K562 (cell line): ENCODE measurements at regions not wholly inside any gene's neighbourhood (a gene's known extent, or its start where the extent isn't known, plus 50 kb on each side); places are given as distances from the start of the nearest gene placed in this dataset.

Source experiments
- ATAC-seq: fragments of 200-7000 bp; cut with Tn5 transposase; 3 replicates; pipeline ENCODE4 v1.9.1; 2020; ENCODE audit warnings: moderate library complexity
- BruUV-seq: library from RNA; stranded (reverse); fragments of 400-500 nt; replicated peaks from 2 replicates; lab custom pipeline; 2021; lab: Mats Ljungman, UMichigan
- CTCF ChIA-PET: fragments of 300-600 bp; formaldehyde crosslinking; extraction: SDS; loops from one replicate; lab custom pipeline; 2021; ENCODE audit warnings: low intra/inter-chr PET ratio; lab: Yijun Ruan, JAX
- POLR2A ChIA-PET: fragments of 300-600, 350-650 bp; sonication (Branson Sonifier 250); formaldehyde crosslinking; extraction: SDS; loops from one replicate; lab custom pipeline; 2021; ENCODE audit warnings: antibody characterized with exemption, inconsistent platforms; lab: Yijun Ruan, JAX
- DNase-seq, 4 experiments: peaks; one replicate each; pipeline versions ENCODE4 v3.0.0 to v3.0.0-alpha.2; 2011 to 2018; ENCODE audit warnings: low spot score in 3 of 4, mixed read lengths in 3 of 4; ENCODE audit errors: extremely low read depth in 1 of 4
- FAIRE-seq: peaks from 2 replicates; lab custom pipeline; 2011; peaks lifted over from hg19 to GRCh38; lab: Jason Lieb, UNC
- H2AFZ ChIP-seq: 2 replicates; pipeline ENCODE4 v1.6.0; 2011; ENCODE audit warnings: low read depth, low read length, control low read depth, inconsistent platforms
- H3K27ac ChIP-seq: fragments of 200-600 bp; 3 replicates; pipeline ENCODE4 v1.8.0; 2011; ENCODE audit warnings: low read depth, mild to moderate bottlenecking, control low read depth, inconsistent platforms, low read length, moderate library complexity, mixed read lengths; ENCODE audit errors: extremely low read depth
- H3K27me3 ChIP-seq, 2 experiments: fragments of 300-600 bp in 1 of 2; 2 replicates in 1 of 2; 3 replicates in 1 of 2; pipeline versions ENCODE4 v1.6.0 to v1.8.0; 2011; ENCODE audit warnings: inconsistent platforms in 2 of 2, low read length in 2 of 2, mild to moderate bottlenecking in 1 of 2, mixed read lengths in 1 of 2, moderate library complexity in 1 of 2; ENCODE audit not compliant: control insufficient read depth in 2 of 2, insufficient read depth in 2 of 2
- H3K36me3 ChIP-seq: fragments of 300-600 bp; 3 replicates; pipeline ENCODE4 v1.8.0; 2011; ENCODE audit warnings: mild to moderate bottlenecking, low read length, inconsistent platforms; ENCODE audit not compliant: control insufficient read depth, insufficient read depth
- H3K4me1 ChIP-seq, 2 experiments: fragments of 200-600 bp in 1 of 2; replicated peaks in 1 of 2; 2 replicates in 1 of 2; 3 replicates in 1 of 2; pipeline versions ENCODE4 v1.5.1 to v1.8.0; 2011; ENCODE audit warnings: inconsistent platforms in 2 of 2, low read length in 2 of 2, mild to moderate bottlenecking in 1 of 2, mixed read lengths in 1 of 2, moderate library complexity in 1 of 2; ENCODE audit not compliant: control insufficient read depth in 2 of 2, insufficient read depth in 2 of 2
- H3K4me2 ChIP-seq: 2 replicates; pipeline ENCODE4 v1.6.1; 2011; ENCODE audit warnings: low read length, control low read depth, inconsistent platforms, mixed read lengths; ENCODE audit not compliant: insufficient read depth
- H3K4me3 ChIP-seq: fragments of 200-600 bp; sonication (generic), shearing (Covaris generic); 2 replicates; pipeline ENCODE4 v1.5.1; 2016; ENCODE audit warnings: control low read depth, inconsistent platforms
- H3K79me2 ChIP-seq: fragments of 200-600 bp; 3 replicates; pipeline ENCODE4 v1.8.0; 2011; ENCODE audit warnings: low read length, inconsistent platforms; ENCODE audit not compliant: control insufficient read depth, insufficient read depth
- H3K9ac ChIP-seq, 2 experiments: 2 replicates each; pipeline versions ENCODE4 v1.6.0 to v1.6.1; 2011; ENCODE audit warnings: low read depth in 2 of 2, low read length in 2 of 2, control low read depth in 1 of 2, inconsistent platforms in 1 of 2, mild to moderate bottlenecking in 1 of 2, mixed read lengths in 1 of 2; ENCODE audit not compliant: insufficient read depth in 1 of 2
- H3K9me1 ChIP-seq: one replicate; pipeline ENCODE4 v1.6.0; 2011; ENCODE audit warnings: inconsistent platforms, mild to moderate bottlenecking, low read length, moderate library complexity; ENCODE audit not compliant: control insufficient read depth, insufficient read depth
- H3K9me3 ChIP-seq: replicated peaks from 2 replicates; pipeline ENCODE4 v1.5.1; 2011; ENCODE audit warnings: low read depth, low read length, inconsistent platforms; ENCODE audit not compliant: control insufficient read depth, insufficient read depth
- H4K20me1 ChIP-seq: replicated peaks from 2 replicates; pipeline ENCODE4 v1.6.1; 2011; ENCODE audit warnings: low read length, inconsistent platforms, mixed read lengths; ENCODE audit not compliant: control insufficient read depth, insufficient read depth
- CBX2 ChIP-seq: fragments of 200-600 bp; sonication (generic); IDR thresholded peaks from one replicate; pipeline ENCODE4 v1.6.1; 2012; ENCODE audit warnings: mild to moderate bottlenecking, low read length, inconsistent platforms; ENCODE audit not compliant: insufficient read depth, poor library complexity, severe bottlenecking
- GABPB1 ChIP-seq: sonication (generic); formaldehyde crosslinking; IDR thresholded peaks from 2 replicates; pipeline ENCODE4 v1.8.0; 2022; ENCODE audit warnings: mild to moderate bottlenecking, missing genetic modification reagents
- HDAC8 ChIP-seq: fragments of 450-650 bp; IDR thresholded peaks from 2 replicates; pipeline ENCODE4 v1.6.1; 2016; ENCODE audit warnings: mild to moderate bottlenecking, missing genetic modification characterization, moderate library complexity, missing compliant biosample characterization
- PPARD ChIP-seq: fragments of 250-450 bp; sonication (Bioruptor Pico); IDR thresholded peaks from 2 replicates; pipeline ENCODE4 v1.8.0; 2022; ENCODE audit warnings: inconsistent platforms, mild to moderate bottlenecking, moderate library complexity
- RBM25 ChIP-seq: fragments of 200-400 bp; formaldehyde crosslinking; IDR thresholded peaks from 2 replicates; pipeline ENCODE4 v1.6.1; 2018; ENCODE audit warnings: low read length, low read depth, moderate library complexity; ENCODE audit not compliant: severe bottlenecking
- RBM39 ChIP-seq: fragments of 200-400 bp; formaldehyde crosslinking; optimal IDR thresholded peaks from 2 replicates; pipeline ENCODE3; 2018; ENCODE audit warnings: low read depth, low read length
- SMC3 ChIP-seq: conservative IDR thresholded peaks from 2 replicates; pipeline ENCODE4 v1.6.1; 2011; ENCODE audit warnings: low read depth, low read length, improper control_type of control experiment; ENCODE audit not compliant: insufficient read depth
- TBL1XR1 ChIP-seq, 2 experiments: IDR thresholded peaks; 2 replicates each; pipeline ENCODE4 v1.6.1; 2012; ENCODE audit warnings: improper control_type of control experiment in 2 of 2, low read length in 2 of 2, mild to moderate bottlenecking in 1 of 2
- TCFL5 ChIP-seq: fragments of 250-450 bp; sonication (Bioruptor Pico); conservative IDR thresholded peaks from 2 replicates; pipeline ENCODE4 v1.6.1; 2021; ENCODE audit warnings: mild to moderate bottlenecking, moderate library complexity, matching md5 sums
- TFAM ChIP-seq: fragments of 250-450 bp; sonication (Bioruptor Pico); conservative IDR thresholded peaks from 2 replicates; pipeline ENCODE4 v1.5.0; 2021; ENCODE audit warnings: mild to moderate bottlenecking, moderate library complexity
- YY1 ChIP-seq, 3 experiments: IDR thresholded peaks; 2 replicates each; pipeline ENCODE4 v1.6.1; 2011; ENCODE audit warnings: low read length in 2 of 3, mild to moderate bottlenecking in 2 of 3, moderate library complexity in 2 of 3, borderline replicate concordance in 1 of 3, control low read depth in 1 of 3, low read depth in 1 of 3; ENCODE audit not compliant: insufficient read depth in 3 of 3, insufficient replicate concordance in 2 of 3, control insufficient read depth in 1 of 3, insufficient read length in 1 of 3; ENCODE audit errors: extremely low read depth in 1 of 3
- ZNF140 ChIP-seq: fragments of 250-450 bp; sonication (Bioruptor Pico); IDR thresholded peaks from 2 replicates; pipeline ENCODE4 v1.8.0; 2021; ENCODE audit warnings: moderate library complexity, mild to moderate bottlenecking, inconsistent platforms
- ZNF212 ChIP-seq: fragments of 450-650 bp; formaldehyde crosslinking; IDR thresholded peaks from 2 replicates; pipeline ENCODE4 v1.4.0; 2020; ENCODE audit warnings: mild to moderate bottlenecking
- ZNF239 ChIP-seq: fragments of 250-450 bp; sonication (Bioruptor Pico); IDR thresholded peaks from 2 replicates; pipeline ENCODE4 v1.4.0; 2020; ENCODE audit warnings: mild to moderate bottlenecking
- ZNF561 ChIP-seq: fragments of 450-650 bp; formaldehyde crosslinking; conservative IDR thresholded peaks from 2 replicates; pipeline ENCODE4 v1.4.0; 2020; ENCODE audit warnings: mild to moderate bottlenecking, moderate library complexity
- ZNF655 ChIP-seq: fragments of 250-450 bp; sonication (Bioruptor Pico); IDR thresholded peaks from 2 replicates; pipeline ENCODE4 v1.5.0; 2021
- WGBS: fragments of 100-300 bp; shearing (Covaris generic); methylation state at CpG from one replicate; pipeline ENCODE4 v1.1.6; 2016; ENCODE audit warnings: low coverage, mixed read lengths; ENCODE audit not compliant: insufficient coverage; ENCODE audit errors: missing lambda C conversion rate; 5-methylcytosine and 5-hydroxymethylcytosine counted together
- in situ Hi-C: fragments of 300-500 bp; cut with MboI; formaldehyde crosslinking; loops from 4 replicates; pipeline ENCODE4 v1.15.0; 2018; ENCODE audit warnings: inconsistent platforms, mixed read lengths
- intact Hi-C: fragments of 100-400 bp; cut with micrococcal nuclease; formaldehyde crosslinking; loops from 2 replicates; pipeline ENCODE4 v1.14.2; 2022
- TF ChIP-seq, protein P1 (sequence below): fragments of 250-450 bp; sonication (Bioruptor Pico); IDR thresholded peaks from 2 replicates; pipeline ENCODE4 v1.4.0; 2020

DNA sequence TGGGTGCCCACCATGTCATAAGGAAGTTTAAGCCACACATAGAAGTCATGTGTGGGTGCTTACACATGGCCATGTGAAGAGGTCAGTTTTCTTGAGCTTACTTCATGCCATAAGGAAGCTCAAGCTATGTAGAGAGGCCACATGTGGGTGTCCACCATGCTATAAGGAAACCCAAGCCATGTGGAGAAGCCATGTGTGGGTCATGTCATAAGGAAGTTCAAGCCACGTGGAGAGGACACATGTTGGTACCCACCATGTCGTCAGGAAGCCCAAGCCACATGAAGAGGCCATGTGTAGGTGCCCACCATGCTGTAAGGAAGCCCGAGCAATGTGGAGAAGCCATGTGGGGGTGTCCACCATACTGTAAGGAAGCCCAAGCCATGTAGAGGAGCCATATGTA is 1089.2 kb upstream of the AUTS2 start (continued):
- TF ChIP-seq RBM39 (no peak), SMC3 (no peak), ZNF239 (CRISPR knock-in tag) (no peak)

DNA sequence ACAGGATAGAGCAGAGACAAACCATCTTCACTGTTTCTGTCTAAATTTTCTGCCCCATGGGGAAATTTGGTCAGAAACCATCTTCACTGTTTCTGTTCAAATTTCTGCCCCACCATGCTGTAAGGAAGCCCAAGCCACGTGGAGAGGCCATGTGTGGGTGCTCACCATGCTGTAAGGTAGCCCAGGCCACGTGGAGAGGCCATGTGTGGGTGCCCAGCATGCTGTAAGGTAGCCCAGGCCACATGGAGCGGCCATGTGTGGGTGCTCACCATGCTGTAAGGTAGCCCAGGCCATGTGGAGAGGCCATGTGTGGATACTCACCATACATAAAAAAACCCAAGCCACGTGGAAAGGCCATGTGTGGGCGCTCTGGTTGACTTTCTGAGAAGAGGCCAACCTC is 1088.7 kb upstream of the AUTS2 start:
- no peak for ATAC-seq
- Histone ChIP-seq H3K36me3 (no peaks in the 10 kb centered on the region), H2AFZ (no peak overlapping the region), H3K4me3 (no peak overlapping the region), H3K9me1 (no peaks in the 10 kb centered on the region), H3K9ac (no peak overlapping the region), H3K79me2 (no peaks in the 10 kb centered on the region), H3K4me2 (no peak overlapping the region), H3K27me3 (peaks cover 0 to 5% of the 10 kb centered on the region in 2 experiments; a peak in 1 of 5 replicates), H4K20me1 (no peaks in the 10 kb centered on the region), H3K9me3 (no peaks in the 10 kb centered on the region), H3K4me1 (no peaks in the 10 kb centered on the region), H3K27ac (no peak overlapping the region)
- no peak for DNase-seq
- FAIRE-seq: no peak
- ChIA-PET POLR2A (no interaction called here), CTCF (no interaction called here)
- no TSS peak for BruUV-seq
- intact Hi-C loops (no loop called here), in situ Hi-C loops (no loop called here)
- WGBS: 0% methylated on average over 5 of the region's 5 CpGs
- TF ChIP-seq CBX2: no peak
- TF ChIP-seq GABPB1 (CRISPR knock-in tag): no peak
- no peak for TF ChIP-seq TFAM (CRISPR knock-in tag)
- TF ChIP-seq YY1 (IDR thresholded peaks at IDR 0.05; ENCODE audit: borderline replicate concordance in 1 of 3, control insufficient read depth in 1 of 3, extremely low read depth in 1 of 3, insufficient read depth in 3 of 3, insufficient read length in 1 of 3, insufficient replicate concordance in 2 of 3, low read depth in 1 of 3, low read length in 2 of 3): no peak
- no peak for TF ChIP-seq ZNF655 (CRISPR knock-in tag)
- TF ChIP-seq ZNF140 (CRISPR knock-in tag): no peak
- no peak for TF ChIP-seq HDAC8 (tag)
- TF ChIP-seq PPARD (CRISPR knock-in tag): no peak
- TF ChIP-seq RBM25: no peak
- TF ChIP-seq TBL1XR1 (IDR thresholded peaks at IDR 0.05; ENCODE audit: low read length in 2 of 2): no peak
- no peak for TF ChIP-seq ZNF561 (CRISPR knock-in tag)
- no peak for TF ChIP-seq ZNF212 (CRISPR knock-in tag)
- TF ChIP-seq, protein P1, sequence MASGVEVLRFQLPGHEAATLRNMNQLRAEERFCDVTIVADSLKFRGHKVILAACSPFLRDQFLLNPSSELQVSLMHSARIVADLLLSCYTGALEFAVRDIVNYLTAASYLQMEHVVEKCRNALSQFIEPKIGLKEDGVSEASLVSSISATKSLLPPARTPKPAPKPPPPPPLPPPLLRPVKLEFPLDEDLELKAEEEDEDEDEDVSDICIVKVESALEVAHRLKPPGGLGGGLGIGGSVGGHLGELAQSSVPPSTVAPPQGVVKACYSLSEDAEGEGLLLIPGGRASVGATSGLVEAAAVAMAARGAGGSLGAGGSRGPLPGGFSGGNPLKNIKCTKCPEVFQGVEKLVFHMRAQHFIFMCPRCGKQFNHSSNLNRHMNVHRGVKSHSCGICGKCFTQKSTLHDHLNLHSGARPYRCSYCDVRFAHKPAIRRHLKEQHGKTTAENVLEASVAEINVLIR: no peak
- TF ChIP-seq TCFL5 (CRISPR knock-in tag): no peak
